ENCODE measurements at regions not wholly inside any gene's neighbourhood (a gene's known extent, or its start where the extent isn't known, plus 50 kb on each side); places are given as distances from the start of the nearest gene placed in this dataset.

GRCh38 chr14:94914191-94914590 is 144.3 kb upstream of the GSC start:
- Histone ChIP-seq H2BK120ac (replicated peaks; ENCODE audit: low read depth, low read length) (no peak overlapping the region), H3K18ac (ENCODE audit: extremely low read depth, low read length) (no peak overlapping the region), H3K9me3 (ENCODE audit: insufficient read depth in 2 of 2, low read depth in 1 of 2, low read length in 1 of 2) (no peaks in the 10 kb centered on the region), H3K9ac (replicated peaks in 1 of 4; ENCODE audit: extremely low read depth in 1 of 4, low read depth in 3 of 4, low read length in 3 of 4) (no peak overlapping the region), H3K4me3 (ENCODE audit: extremely low read depth in 1 of 4, insufficient read depth in 2 of 4, low read depth in 3 of 4, low read length in 4 of 4) (no peak overlapping the region), H2BK15ac (ENCODE audit: low read length) (no peak overlapping the region), H3K14ac (ENCODE audit: insufficient read length) (no peak overlapping the region), H4K5ac (ENCODE audit: insufficient read length, low read depth, low read length) (no peak overlapping the region), H4K20me1 (replicated peaks in 1 of 2; ENCODE audit: control insufficient read depth in 1 of 2, insufficient read depth in 2 of 2, low read length in 2 of 2) (no peaks in the 10 kb centered on the region), H2BK5ac (ENCODE audit: low read depth, low read length) (no peak overlapping the region), H2BK12ac (ENCODE audit: low read depth, low read length) (no peak overlapping the region), H2AK5ac (ENCODE audit: low read depth, low read length) (no peak overlapping the region), H4K8ac (ENCODE audit: extremely low read depth, insufficient read depth, low read length) (no peak overlapping the region), H2AFZ (ENCODE audit: low read length) (no peak overlapping the region), H3K27ac (ENCODE audit: low read depth, low read length) (no peak overlapping the region), H2BK20ac (ENCODE audit: low read length) (no peak overlapping the region), H3K56ac (replicated peaks; ENCODE audit: insufficient read length, low read depth, low read length) (no peak overlapping the region), H3K4ac (replicated peaks; ENCODE audit: insufficient read length, low read depth, low read length) (no peak overlapping the region), H3K27me3 (replicated peaks in 1 of 4; ENCODE audit: control insufficient read depth in 3 of 4, extremely low read depth in 1 of 4, insufficient read depth in 3 of 4, low read length in 3 of 4) (no peaks in the 10 kb centered on the region; a peak in 2 of 7 replicates), H3K4me1 (replicated peaks in 1 of 4; ENCODE audit: control insufficient read depth in 3 of 4, insufficient read depth in 4 of 4, low read length in 3 of 4) (no peaks in the 10 kb centered on the region), H4K91ac (replicated peaks; ENCODE audit: insufficient read length, low read length) (no peak overlapping the region), H3K36me3 (ENCODE audit: control insufficient read depth in 2 of 4, insufficient read depth in 4 of 4, low read length in 3 of 4) (no peaks in the 10 kb centered on the region), H3K23me2 (ENCODE audit: low read depth, low read length) (no peaks in the 10 kb centered on the region), H3K23ac (ENCODE audit: insufficient read length) (no peak overlapping the region), H3K79me1 (ENCODE audit: low read depth, low read length) (no peaks in the 10 kb centered on the region), H3K79me2 (ENCODE audit: control insufficient read depth in 1 of 2, insufficient read depth in 2 of 2, low read length in 2 of 2) (no peaks in the 10 kb centered on the region), H3K4me2 (ENCODE audit: insufficient read depth in 1 of 2, low read depth in 2 of 2, low read length in 2 of 2) (no peak overlapping the region)
- no peak for FAIRE-seq
- WGBS, 2 experiments (ENCODE audit: extremely low coverage in 1 of 2, insufficient coverage in 1 of 2, insufficient read length in 1 of 2, insufficient replicate concordance in 2 of 2, low coverage in 1 of 2, low lambda C conversion rate in 2 of 2, missing lambda C conversion rate in 1 of 2) = 88% methylated on average over 3 of the region's 3 CpGs; no CpG with 5 or more reads in 1 of the 2 experiments
- CTCF ChIA-PET (ENCODE audit: partially characterized antibody) = interaction anchor here (0.6 to 1.3 kb wide), 3 partner anchors 32 to 41 kb away, joined by 3 read pairs; no protein-coding TSS in a partner anchor
- TF ChIP-seq SIN3A (conservative IDR thresholded peaks at IDR 0.05 in 1 of 2, IDR thresholded peaks at IDR 0.05 in 1 of 2; ENCODE audit: low read depth in 1 of 2, low read length in 2 of 2) = no peak
- TF ChIP-seq POLR2AphosphoS5 (IDR thresholded peaks at IDR 0.05; ENCODE audit: low read depth, low read length) = no peak
- TF ChIP-seq CREB1 (IDR thresholded peaks at IDR 0.05) = no peak
- no peak for TF ChIP-seq CBX5 (IDR thresholded peaks at IDR 0.05; ENCODE audit: low read depth, low read length)
- no peak for TF ChIP-seq RNF2 (IDR thresholded peaks at IDR 0.05; ENCODE audit: borderline replicate concordance, low read depth, low read length, missing control alignments, poor library complexity, severe bottlenecking)
- no peak for TF ChIP-seq SIX5 (IDR thresholded peaks at IDR 0.05; ENCODE audit: low read depth, low read length)
- no peak for DNase-seq (ENCODE audit: low read depth in 1 of 2, low spot score in 2 of 2)
- POLR2A ChIA-PET (ENCODE audit: partially characterized antibody) = no interaction called here

Measured in H1 (cell line).